DMS79 treated with DMSO at 0.1 percent for 48 hours (cell line): ENCODE measurements at regions not wholly inside any gene's neighbourhood (a gene's known extent, or its start where the extent isn't known, plus 50 kb on each side); places are given as distances from the start of the nearest gene placed in this dataset.

Experiments used
- DNase-seq: peaks from one replicate; lab custom pipeline; 2025; lab: John Stamatoyannopoulos, UW

- DNase-seq, result no peak
These were observed 1224.2 kb upstream of the GJE1 start for GRCh38 chr6:140908505-140908904.

- no peak for DNase-seq
These were observed 1225.5 kb upstream of the GJE1 start for GRCh38 chr6:140907235-140907634.

- no peak for DNase-seq
These were observed 1227.0 kb upstream of the GJE1 start for GRCh38 chr6:140905724-140906123.

- no peak for DNase-seq
These were observed 1227.7 kb upstream of the GJE1 start for GRCh38 chr6:140905050-140905449.

GRCh38 chr6:140897804-140898573, 1234.7 kb upstream of the GJE1 start:
- no peak for DNase-seq

GRCh38 chr6:140897349-140897748, 1235.4 kb upstream of the GJE1 start:
- no peak for DNase-seq

GRCh38 chr6:140893432-140893831, 1239.3 kb upstream of the GJE1 start:
- DNase-seq, result no peak

GRCh38 chr6:140879946-140880345, 1252.8 kb upstream of the GJE1 start:
- DNase-seq, result no peak

GRCh38 chr6:140874066-140874465, 1258.7 kb upstream of the GJE1 start:
- no peak for DNase-seq

- no peak for DNase-seq
These were observed 1259.8 kb upstream of the GJE1 start for GRCh38 chr6:140872885-140873284.

GRCh38 chr6:140871911-140872310, 1260.8 kb upstream of the GJE1 start:
- DNase-seq, result no peak

- no peak for DNase-seq
These were observed 1265.4 kb upstream of the GJE1 start for GRCh38 chr6:140867336-140867735.

- DNase-seq, result no peak
These were observed 1274.2 kb upstream of the GJE1 start for GRCh38 chr6:140858381-140858971.

GRCh38 chr6:140857739-140858380, 1274.9 kb upstream of the GJE1 start:
- DNase-seq, result no peak

- DNase-seq, result no peak
These were observed 1277.2 kb upstream of the GJE1 start for GRCh38 chr6:140855520-140855919.

- no peak for DNase-seq
These were observed 1278.4 kb upstream of the GJE1 start for GRCh38 chr6:140854318-140854717.

GRCh38 chr6:140850438-140850837, 1282.3 kb upstream of the GJE1 start:
- DNase-seq, result no peak

GRCh38 chr6:140849456-140849855, 1283.3 kb upstream of the GJE1 start:
- DNase-seq, result no peak

GRCh38 chr6:140847262-140847645, 1285.5 kb upstream of the GJE1 start:
- no peak for DNase-seq

GRCh38 chr6:140846503-140847261, 1286.0 kb upstream of the GJE1 start:
- no peak for DNase-seq

- no peak for DNase-seq
These were observed 1287.0 kb upstream of the GJE1 start for GRCh38 chr6:140845701-140846100.

- DNase-seq, result no peak
These were observed 1288.6 kb upstream of the GJE1 start for GRCh38 chr6:140844167-140844566.

- no peak for DNase-seq
These were observed 1299.3 kb upstream of the GJE1 start for GRCh38 chr6:140833408-140833807.
